ENCODE measurements at regions not wholly inside any gene's neighbourhood (a gene's known extent, or its start where the extent isn't known, plus 50 kb on each side); places are given as distances from the start of the nearest gene placed in this dataset.

- H4K91ac ChIP-seq (ENCODE audit: insufficient read depth, low read depth, low read length): no peak overlapping the region
- H4K20me1 ChIP-seq (ENCODE audit: insufficient read depth, low read length): no peaks in the 10 kb centered on the region
- no peak overlapping the region for H3K27ac ChIP-seq (ENCODE audit: insufficient read depth, low read length)
- no peak overlapping the region for H3K4me2 ChIP-seq (ENCODE audit: low read depth, low read length)
- no peaks in the 10 kb centered on the region for H3K9me1 ChIP-seq (ENCODE audit: insufficient read depth, low read length)
- H3K4me1 ChIP-seq (ENCODE audit: control insufficient read depth, insufficient read depth, low read length): peaks cover 2% of the 10 kb centered on the region; the same call in 1 of the 2 replicates
- ATAC-seq (ENCODE audit: low read depth) (peak; percentile 61), DNase-seq (peak; percentile 51)
- H3K4me3 ChIP-seq (ENCODE audit: insufficient read depth, low read depth, low read length): no peak overlapping the region
- H3K36me3 ChIP-seq (ENCODE audit: control insufficient read depth, insufficient read depth, low read length): no peaks in the 10 kb centered on the region
- no peaks in the 10 kb centered on the region for H3K27me3 ChIP-seq (ENCODE audit: control insufficient read depth, insufficient read depth, low read length)
- no peaks in the 10 kb centered on the region; a peak in 1 of 4 replicates for H3K79me1 ChIP-seq (ENCODE audit: low read depth in 1 of 2, low read length in 2 of 2)
- H4K5ac ChIP-seq (ENCODE audit: low read depth, low read length): no peak overlapping the region
- TF ChIP-seq RCOR1 (IDR thresholded peaks at IDR 0.05; ENCODE audit: insufficient replicate concordance, low read length) (no peak), CEBPB (IDR thresholded peaks at IDR 0.05; ENCODE audit: low read depth, low read length) (no peak), MAZ (IDR thresholded peaks at IDR 0.05; ENCODE audit: borderline replicate concordance, low read depth, low read length) (no peak), RFX5 (IDR thresholded peaks at IDR 0.05; ENCODE audit: low read depth, low read length) (no peak), BHLHE40 (IDR thresholded peaks at IDR 0.05; ENCODE audit: low read depth, low read length) (no peak), FOS (IDR thresholded peaks at IDR 0.05; ENCODE audit: low read depth, low read length) (no peak), MAFK (IDR thresholded peaks at IDR 0.05; ENCODE audit: low read depth, low read length) (no peak)
- TF ChIP-seq, protein P1, sequence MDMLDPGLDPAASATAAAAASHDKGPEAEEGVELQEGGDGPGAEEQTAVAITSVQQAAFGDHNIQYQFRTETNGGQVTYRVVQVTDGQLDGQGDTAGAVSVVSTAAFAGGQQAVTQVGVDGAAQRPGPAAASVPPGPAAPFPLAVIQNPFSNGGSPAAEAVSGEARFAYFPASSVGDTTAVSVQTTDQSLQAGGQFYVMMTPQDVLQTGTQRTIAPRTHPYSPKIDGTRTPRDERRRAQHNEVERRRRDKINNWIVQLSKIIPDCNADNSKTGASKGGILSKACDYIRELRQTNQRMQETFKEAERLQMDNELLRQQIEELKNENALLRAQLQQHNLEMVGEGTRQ (IDR thresholded peaks at IDR 0.05; ENCODE audit: low read depth, low read length): no peak
- TF ChIP-seq, protein P2, sequence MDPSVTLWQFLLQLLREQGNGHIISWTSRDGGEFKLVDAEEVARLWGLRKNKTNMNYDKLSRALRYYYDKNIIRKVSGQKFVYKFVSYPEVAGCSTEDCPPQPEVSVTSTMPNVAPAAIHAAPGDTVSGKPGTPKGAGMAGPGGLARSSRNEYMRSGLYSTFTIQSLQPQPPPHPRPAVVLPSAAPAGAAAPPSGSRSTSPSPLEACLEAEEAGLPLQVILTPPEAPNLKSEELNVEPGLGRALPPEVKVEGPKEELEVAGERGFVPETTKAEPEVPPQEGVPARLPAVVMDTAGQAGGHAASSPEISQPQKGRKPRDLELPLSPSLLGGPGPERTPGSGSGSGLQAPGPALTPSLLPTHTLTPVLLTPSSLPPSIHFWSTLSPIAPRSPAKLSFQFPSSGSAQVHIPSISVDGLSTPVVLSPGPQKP (IDR thresholded peaks at IDR 0.05; ENCODE audit: borderline replicate concordance, low read depth, low read length): no peak
- no peak overlapping the region for H3K18ac ChIP-seq (ENCODE audit: low read depth, low read length)
- BruUV-seq (replicated peaks): no TSS peak
- dilution Hi-C loops (cut with HindIII; ENCODE audit: low sequenced_read_pairs, unreplicated experiment) (no loop called here), in situ Hi-C loops (cut with MboI; ENCODE audit: low sequenced_read_pairs) (no loop called here), intact Hi-C loops (cut with micrococcal nuclease) (no loop called here)
- POLR2A ChIA-PET (ENCODE audit: unreplicated experiment): no interaction called here
- H2BK5ac ChIP-seq (ENCODE audit: low read depth, low read length, poor library complexity, severe bottlenecking): no peak overlapping the region
- H3K9ac ChIP-seq (ENCODE audit: low read depth, low read length): no peak overlapping the region
- no peak overlapping the region for H3K56ac ChIP-seq (ENCODE audit: extremely low read depth, insufficient read depth, low read length)
- CTCF ChIA-PET: interaction anchor here (0.7 kb wide), 3 partner anchors 164 to 1225 kb away, joined by 3 to 6 read pairs (median 3); no protein-coding TSS in a partner anchor
- H3K9me3 ChIP-seq (ENCODE audit: control insufficient read depth, insufficient read depth, low read length): no peaks in the 10 kb centered on the region
- no peak overlapping the region for H2AK9ac ChIP-seq (replicated peaks; ENCODE audit: low read depth, low read length, poor library complexity)
- no peak overlapping the region for H2BK120ac ChIP-seq (ENCODE audit: low read depth, low read length)
- H3K4ac ChIP-seq (ENCODE audit: low read depth, low read length): no peak overlapping the region
- H3K14ac ChIP-seq (replicated peaks; ENCODE audit: low read depth, low read length): no peak overlapping the region
- no CpG with 5 or more reads among the region's 3 CpGs for WGBS, 2 experiments (ENCODE audit: extremely low coverage in 2 of 2, insufficient read length in 1 of 2)
- no peak overlapping the region for H2AK5ac ChIP-seq (ENCODE audit: low read depth, low read length)
- H2BK15ac ChIP-seq (ENCODE audit: low read depth, low read length): no peak overlapping the region
- no peak overlapping the region for H3K23ac ChIP-seq (ENCODE audit: low read depth, low read length)
- H4K8ac ChIP-seq (ENCODE audit: low read depth in 2 of 2, low read length in 2 of 2): no peak overlapping the region
- H2AFZ ChIP-seq (replicated peaks; ENCODE audit: low read length, poor library complexity): no peak overlapping the region
- H2BK20ac ChIP-seq (ENCODE audit: low read depth, low read length): no peak overlapping the region
These were observed 185.6 kb upstream of the POU5F2 start for GRCh38 chr5:93926831-93927620.
